IMR-90 (cell line): ENCODE measurements at regions not wholly inside any gene's neighbourhood (a gene's known extent, or its start where the extent isn't known, plus 50 kb on each side); places are given as distances from the start of the nearest gene placed in this dataset.
A peak's percentile ranks its signal among the peaks of the same experiment; 100 is the strongest.

Experiments
- ATAC-seq: fragments of 200-7000 bp; cut with Tn5 transposase; 2 replicates; pipeline ENCODE4 v1.9.1; 2020; ENCODE audit warnings: low read depth, mild to moderate bottlenecking, moderate library complexity
- BruUV-seq: library from RNA; stranded (reverse); fragments of 400-500 nt; replicated peaks from 2 replicates; lab custom pipeline; 2021; lab: Mats Ljungman, UMichigan
- CTCF ChIA-PET: fragments of 300-600 bp; formaldehyde crosslinking; extraction: SDS; loops from one replicate; lab custom pipeline; 2021; ENCODE audit warnings: antibody characterized with exemption; lab: Yijun Ruan, JAX
- POLR2A ChIA-PET: fragments of 300-600 bp; sonication (Branson Sonifier 250); formaldehyde crosslinking; loops from one replicate; lab custom pipeline; 2022; ENCODE audit warnings: antibody characterized with exemption; ENCODE audit not compliant: unreplicated experiment; lab: Charles Lee
- DNase-seq: peaks from one replicate; pipeline ENCODE4 v3.0.0; 2013
- H2AFZ ChIP-seq: replicated peaks from 2 replicates; pipeline ENCODE3; 2013; ENCODE audit warnings: low read length, mild to moderate bottlenecking; ENCODE audit not compliant: poor library complexity
- H2AK5ac ChIP-seq: 2 replicates; pipeline ENCODE4 v1.6.1; 2013; ENCODE audit warnings: low read depth, low read length, inconsistent platforms
- H2AK9ac ChIP-seq: replicated peaks from 2 replicates; pipeline ENCODE3; 2013; ENCODE audit warnings: mild to moderate bottlenecking, low read depth, low read length, moderate library complexity; ENCODE audit not compliant: poor library complexity
- H2BK120ac ChIP-seq: 2 replicates; pipeline ENCODE4 v1.6.1; 2013; ENCODE audit warnings: low read depth, low read length, inconsistent platforms
- H2BK15ac ChIP-seq: 3 replicates; pipeline ENCODE4 v1.6.1; 2013; ENCODE audit warnings: low read depth, low read length, inconsistent platforms
- H2BK20ac ChIP-seq: 2 replicates; pipeline ENCODE4 v1.6.1; 2013; ENCODE audit warnings: low read depth, mild to moderate bottlenecking, inconsistent platforms, low read length, moderate library complexity
- H2BK5ac ChIP-seq: 2 replicates; pipeline ENCODE4 v1.6.1; 2013; ENCODE audit warnings: mild to moderate bottlenecking, low read depth, low read length, inconsistent platforms; ENCODE audit not compliant: poor library complexity, severe bottlenecking
- H3K14ac ChIP-seq: replicated peaks from 2 replicates; pipeline ENCODE4 v1.6.1; 2013; ENCODE audit warnings: low read depth, low read length, inconsistent platforms
- H3K18ac ChIP-seq: 2 replicates; pipeline ENCODE4 v1.6.1; 2013; ENCODE audit warnings: low read depth, low read length, control low read depth
- H3K23ac ChIP-seq: 2 replicates; pipeline ENCODE4 v1.6.1; 2013; ENCODE audit warnings: low read depth, low read length, inconsistent platforms
- H3K27ac ChIP-seq: 2 replicates; pipeline ENCODE4 v1.5.1; 2013; ENCODE audit warnings: mild to moderate bottlenecking, control low read depth, low read length; ENCODE audit not compliant: insufficient read depth
- H3K27me3 ChIP-seq: 2 replicates; pipeline ENCODE4 v1.6.1; 2013; ENCODE audit warnings: low read length; ENCODE audit not compliant: control insufficient read depth, insufficient read depth
- H3K36me3 ChIP-seq: 2 replicates; pipeline ENCODE4 v1.6.1; 2013; ENCODE audit warnings: low read length, mixed read lengths; ENCODE audit not compliant: control insufficient read depth, insufficient read depth
- H3K4ac ChIP-seq: 2 replicates; pipeline ENCODE4 v1.6.1; 2013; ENCODE audit warnings: low read depth, low read length, inconsistent platforms
- H3K4me1 ChIP-seq: 2 replicates; pipeline ENCODE4 v1.6.1; 2013; ENCODE audit warnings: low read length, mixed read lengths; ENCODE audit not compliant: control insufficient read depth, insufficient read depth
- H3K4me2 ChIP-seq: 2 replicates; pipeline ENCODE4 v1.6.1; 2013; ENCODE audit warnings: low read depth, mild to moderate bottlenecking, control low read depth, low read length, moderate library complexity
- H3K4me3 ChIP-seq: 2 replicates; pipeline ENCODE4 v1.5.1; 2013; ENCODE audit warnings: low read depth, mild to moderate bottlenecking, control low read depth, low read length, moderate library complexity; ENCODE audit not compliant: insufficient read depth
- H3K56ac ChIP-seq: 2 replicates; pipeline ENCODE4 v1.6.1; 2013; ENCODE audit warnings: low read length, inconsistent platforms; ENCODE audit not compliant: insufficient read depth; ENCODE audit errors: extremely low read depth
- H3K79me1 ChIP-seq, 2 experiments: 2 replicates each; pipeline ENCODE4 v1.6.1; 2013; ENCODE audit warnings: low read length in 2 of 2, inconsistent platforms in 1 of 2, low read depth in 1 of 2
- H3K9ac ChIP-seq: 2 replicates; pipeline ENCODE4 v1.6.1; 2013; ENCODE audit warnings: low read depth, low read length, control low read depth
- H3K9me1 ChIP-seq: 2 replicates; pipeline ENCODE4 v1.6.1; 2013; ENCODE audit warnings: low read length, inconsistent platforms; ENCODE audit not compliant: insufficient read depth
- H3K9me3 ChIP-seq: 2 replicates; pipeline ENCODE4 v1.6.1; 2013; ENCODE audit warnings: low read length; ENCODE audit not compliant: control insufficient read depth, insufficient read depth
- H4K20me1 ChIP-seq: 2 replicates; pipeline ENCODE4 v1.6.1; 2013; ENCODE audit warnings: low read length, inconsistent platforms; ENCODE audit not compliant: insufficient read depth
- H4K5ac ChIP-seq: 2 replicates; pipeline ENCODE4 v1.6.1; 2013; ENCODE audit warnings: mild to moderate bottlenecking, low read depth, low read length, control low read depth
- H4K8ac ChIP-seq, 2 experiments: 2 replicates each; pipeline ENCODE4 v1.6.1; 2013; ENCODE audit warnings: low read depth in 2 of 2, low read length in 2 of 2, control low read depth in 1 of 2, inconsistent platforms in 1 of 2
- H4K91ac ChIP-seq: 2 replicates; pipeline ENCODE4 v1.6.1; 2013; ENCODE audit warnings: low read depth, low read length, inconsistent platforms; ENCODE audit not compliant: insufficient read depth
- CHD1 ChIP-seq: IDR thresholded peaks from 2 replicates; pipeline ENCODE4 v1.6.1; 2012; ENCODE audit warnings: low read depth, low read length, improper control_type of control experiment
- MXI1 ChIP-seq: IDR thresholded peaks from 2 replicates; pipeline ENCODE4 v1.6.1; 2012; ENCODE audit warnings: low read depth, mild to moderate bottlenecking, low read length, moderate library complexity, borderline replicate concordance
- RCOR1 ChIP-seq: IDR thresholded peaks from 2 replicates; pipeline ENCODE4 v1.6.1; 2012; ENCODE audit warnings: mild to moderate bottlenecking, low read length, improper control_type of control experiment; ENCODE audit not compliant: insufficient replicate concordance
- USF2 ChIP-seq: fragments of 150-350 bp; IDR thresholded peaks from 2 replicates; pipeline ENCODE4 v1.6.1; 2017; ENCODE audit warnings: mild to moderate bottlenecking, antibody characterized with exemption, low read length, low read depth
- WGBS, 2 experiments: methylation state at CpG; one replicate each; pipeline versions ENCODE4 v1.1.5 to v1.1.7; 2013; ENCODE audit warnings: missing lambda C conversion rate in 2 of 2; ENCODE audit not compliant: insufficient read length in 1 of 2; ENCODE audit errors: extremely low coverage in 2 of 2; 5-methylcytosine and 5-hydroxymethylcytosine counted together
- dilution Hi-C: fragments of 300-500 bp; cut with HindIII; formaldehyde crosslinking; loops from one replicate; pipeline ENCODE4 v1.14.3; 2018; ENCODE audit warnings: low sequenced_read_pairs; ENCODE audit not compliant: unreplicated experiment
- in situ Hi-C: fragments of 300-500 bp; cut with MboI; formaldehyde crosslinking; loops from 3 replicates; pipeline ENCODE4 v1.14.3; 2019; ENCODE audit warnings: low sequenced_read_pairs, inconsistent platforms, mixed read lengths
- intact Hi-C: fragments of 100-400 bp; cut with micrococcal nuclease; formaldehyde crosslinking; loops from 2 replicates; pipeline ENCODE4 v1.10.0; 2022

DNA sequence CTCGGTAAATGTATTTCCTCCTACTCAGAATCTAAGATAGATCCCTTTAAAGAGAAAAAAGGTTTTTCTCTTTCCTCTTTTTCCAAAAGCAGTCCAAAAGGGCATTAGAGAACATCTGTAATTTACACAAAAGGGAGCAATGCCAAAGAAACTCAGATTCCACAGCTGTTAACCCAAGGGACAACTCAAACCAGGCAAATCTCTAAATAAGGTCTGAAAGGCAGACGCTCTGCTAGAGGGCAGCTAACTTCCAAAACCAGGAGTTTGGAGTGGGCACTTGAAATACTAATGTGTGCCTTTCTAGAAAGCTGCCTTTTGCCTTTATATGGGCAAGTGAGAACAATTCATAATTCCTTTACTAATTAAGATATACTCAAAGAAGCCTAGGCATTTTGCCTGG is 435.7 kb downstream of the ZFHX3 start:
- Histone ChIP-seq H2BK120ac (no peak overlapping the region), H2BK5ac (no peak overlapping the region), H3K4me1 (no peaks in the 10 kb centered on the region), H2AK5ac (no peak overlapping the region), H3K14ac (no peak overlapping the region), H3K4ac (no peak overlapping the region), H2BK20ac (no peak overlapping the region), H3K23ac (no peak overlapping the region), H2AFZ (no peak overlapping the region), H4K8ac (no peak overlapping the region), H3K18ac (peak overlapping the region; percentile 59; the same call in 1 of the 2 replicates), H3K4me3 (no peak overlapping the region), H3K79me1 (no peaks in the 10 kb centered on the region), H3K9me3 (no peaks in the 10 kb centered on the region), H3K9me1 (no peaks in the 10 kb centered on the region), H3K27ac (no peak overlapping the region), H3K27me3 (no peaks in the 10 kb centered on the region), H3K4me2 (no peak overlapping the region; the same call in 1 of the 2 replicates), H2AK9ac (no peak overlapping the region), H4K91ac (no peak overlapping the region), H4K20me1 (no peaks in the 10 kb centered on the region), H2BK15ac (no peak overlapping the region), H3K9ac (no peak overlapping the region), H3K56ac (no peak overlapping the region), H3K36me3 (no peaks in the 10 kb centered on the region), H4K5ac (no peak overlapping the region)
- no peak for TF ChIP-seq RCOR1
- TF ChIP-seq MXI1 = no peak
- no peak for TF ChIP-seq CHD1
- TF ChIP-seq USF2 = no peak
- ATAC-seq (peak; percentile 61), DNase-seq (peak; percentile 21)
- in situ Hi-C loops = no loop called here
- no CpG with 5 or more reads among the region's 2 CpGs for WGBS, 2 experiments
- no TSS peak for BruUV-seq
- dilution Hi-C loops = no loop called here
- intact Hi-C loops = no loop called here
- CTCF ChIA-PET = no interaction called here
- POLR2A ChIA-PET = no interaction called here
